SK-N-SH treated with all-trans-retinoic acid at 6 μM for 48 hours (cell line): ENCODE measurements at regions not wholly inside any gene's neighbourhood (a gene's known extent, or its start where the extent isn't known, plus 50 kb on each side); places are given as distances from the start of the nearest gene placed in this dataset.

Experiments
- ATAC-seq: fragments of 200-7000 bp; cut with Tn5 transposase; 3 replicates; pipeline ENCODE4 v1.9.1; 2020; ENCODE audit warnings: mild to moderate bottlenecking, moderate library complexity
- ARNTL ChIP-seq: fragments of 450-650 bp; formaldehyde crosslinking; IDR thresholded peaks from 2 replicates; pipeline ENCODE4 v1.5.0; 2020; ENCODE audit warnings: low read depth, mild to moderate bottlenecking, moderate library complexity, borderline replicate concordance
- BACH2 ChIP-seq: fragments of 250-450 bp; sonication (Bioruptor Pico); IDR thresholded peaks from 2 replicates; pipeline ENCODE4 v1.9.0; 2021; ENCODE audit warnings: mild to moderate bottlenecking, borderline replicate concordance
- CSDC2 ChIP-seq: fragments of 250-450 bp; sonication (Bioruptor Pico); IDR thresholded peaks from 2 replicates; pipeline ENCODE4 v1.5.0; 2020; ENCODE audit warnings: mild to moderate bottlenecking, moderate library complexity
- CSRNP3 ChIP-seq: fragments of 250-450 bp; sonication (Bioruptor Pico); IDR thresholded peaks from 2 replicates; pipeline ENCODE4 v1.5.1; 2021; ENCODE audit warnings: mild to moderate bottlenecking, moderate library complexity
- ESRRG ChIP-seq: fragments of 250-450 bp; sonication (Bioruptor Pico); IDR thresholded peaks from 2 replicates; pipeline ENCODE4 v1.6.1; 2021; ENCODE audit warnings: mild to moderate bottlenecking
- GLIS3 ChIP-seq: fragments of 250-450 bp; sonication (Bioruptor Pico); IDR thresholded peaks from 2 replicates; pipeline ENCODE4 v1.5.0; 2020; ENCODE audit warnings: mild to moderate bottlenecking, moderate library complexity
- ISL1 ChIP-seq: fragments of 250-450 bp; sonication (Bioruptor Pico); IDR thresholded peaks from 2 replicates; pipeline ENCODE4 v2.1.2; 2022; ENCODE audit warnings: mild to moderate bottlenecking, moderate library complexity
- OSR1 ChIP-seq: fragments of 250-450 bp; sonication (Bioruptor Pico); IDR thresholded peaks from 2 replicates; pipeline ENCODE4 v1.8.0; 2022; ENCODE audit warnings: moderate library complexity, mild to moderate bottlenecking, inconsistent platforms
- PATZ1 ChIP-seq: fragments of 250-450 bp; sonication (Bioruptor Pico); IDR thresholded peaks from 2 replicates; pipeline ENCODE4 v1.8.0; 2020; ENCODE audit warnings: mild to moderate bottlenecking, moderate library complexity, borderline replicate concordance
- PPARA ChIP-seq: fragments of 250-450 bp; sonication (Bioruptor Pico); IDR thresholded peaks from 2 replicates; pipeline ENCODE4 v1.5.0; 2020; ENCODE audit warnings: mild to moderate bottlenecking, borderline replicate concordance
- RARB ChIP-seq: fragments of 250-450 bp; sonication (Bioruptor Pico); IDR thresholded peaks from 2 replicates; pipeline ENCODE4 v1.8.0; 2021; ENCODE audit warnings: mild to moderate bottlenecking, moderate library complexity
- SNAI2 ChIP-seq: fragments of 250-450 bp; sonication (Bioruptor Pico); IDR thresholded peaks from 2 replicates; pipeline ENCODE4 v1.5.0; 2020; ENCODE audit warnings: mild to moderate bottlenecking, moderate library complexity
- TCF4 ChIP-seq: fragments of 250-450 bp; sonication (Bioruptor Pico); IDR thresholded peaks from 2 replicates; pipeline ENCODE4 v1.8.0; 2021; ENCODE audit warnings: mild to moderate bottlenecking, moderate library complexity, borderline replicate concordance
- TOX ChIP-seq: fragments of 250-450 bp; sonication (Bioruptor Pico); IDR thresholded peaks from 2 replicates; pipeline ENCODE4 v1.8.0; 2021; ENCODE audit warnings: mild to moderate bottlenecking, moderate library complexity, borderline replicate concordance
- ZC3H10 ChIP-seq: fragments of 250-450 bp; sonication (Bioruptor Pico); IDR thresholded peaks from 2 replicates; pipeline ENCODE4 v1.5.1; 2021; ENCODE audit warnings: mild to moderate bottlenecking, moderate library complexity
- ZFP3 ChIP-seq: fragments of 250-450 bp; sonication (Bioruptor Pico); IDR thresholded peaks from 2 replicates; pipeline ENCODE4 v1.5.0; 2020; ENCODE audit warnings: mild to moderate bottlenecking, moderate library complexity
- ZFP30 ChIP-seq: fragments of 450-650 bp; formaldehyde crosslinking; IDR thresholded peaks from 2 replicates; pipeline ENCODE4 v1.5.0; 2022; ENCODE audit warnings: mild to moderate bottlenecking, moderate library complexity
- ZNF565 ChIP-seq: fragments of 450-650 bp; formaldehyde crosslinking; conservative IDR thresholded peaks from 2 replicates; pipeline ENCODE4 v1.5.0; 2020; ENCODE audit warnings: low read depth, mild to moderate bottlenecking, moderate library complexity
- ZNF70 ChIP-seq: fragments of 450-650 bp; formaldehyde crosslinking; IDR thresholded peaks from 2 replicates; pipeline ENCODE4 v1.5.0; 2020; ENCODE audit warnings: mild to moderate bottlenecking, moderate library complexity
- ZNF8 ChIP-seq: fragments of 450-650 bp; formaldehyde crosslinking; IDR thresholded peaks from 2 replicates; pipeline ENCODE4 v1.5.0; 2020; ENCODE audit warnings: mild to moderate bottlenecking, moderate library complexity
- TF ChIP-seq, protein P1 (sequence below): fragments of 250-450 bp; sonication (Bioruptor Pico); IDR thresholded peaks from 2 replicates; pipeline ENCODE4 v1.8.0; 2021; ENCODE audit warnings: low read depth, mild to moderate bottlenecking, moderate library complexity, borderline replicate concordance
- TF ChIP-seq, protein P2 (sequence below): fragments of 250-450 bp; sonication (Bioruptor Pico); IDR thresholded peaks from 2 replicates; pipeline ENCODE4 v1.5.0; 2020; ENCODE audit warnings: mild to moderate bottlenecking, moderate library complexity
- TF ChIP-seq, protein P3 (sequence below): fragments of 250-450 bp; sonication (Bioruptor Pico); IDR thresholded peaks from 2 replicates; pipeline ENCODE4 v1.5.1; 2020; ENCODE audit warnings: low read depth, mild to moderate bottlenecking, moderate library complexity

DNA sequence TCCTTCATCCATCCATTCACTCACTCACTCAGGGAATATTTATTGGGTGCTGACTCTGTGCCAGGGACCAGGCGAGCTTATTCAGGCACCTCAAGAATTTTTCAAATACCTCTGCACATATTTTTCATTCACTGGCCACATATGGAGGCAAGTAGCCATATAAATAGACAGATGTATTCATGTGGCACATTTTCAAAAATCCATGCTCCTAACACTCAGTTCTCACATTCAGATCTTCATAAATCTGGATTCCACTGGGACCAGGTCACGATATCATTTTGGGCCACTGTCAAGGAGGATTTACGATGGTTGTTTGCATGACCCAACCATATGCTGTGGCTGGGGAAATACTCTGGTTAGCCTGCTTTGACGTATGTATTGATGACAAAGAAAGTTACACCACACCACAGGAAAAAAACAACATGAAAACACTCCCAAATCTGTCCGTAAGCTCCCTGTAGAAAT is 241.8 kb upstream of the LRTM1 start:
- peak; percentile 75 for ATAC-seq
- TF ChIP-seq ZFP3 (CRISPR knock-in tag) (no peak), ZNF8 (CRISPR knock-in tag) (no peak), ESRRG (CRISPR knock-in tag) (no peak), ISL1 (CRISPR knock-in tag) (peak; percentile 80), BACH2 (CRISPR knock-in tag) (no peak), SNAI2 (CRISPR knock-in tag) (no peak), ZNF565 (CRISPR knock-in tag) (no peak), CSRNP3 (CRISPR knock-in tag) (no peak), RARB (CRISPR knock-in tag) (0 out of 2 replicates have a peak, but pooled peaks have one; percentile 53), ZFP30 (CRISPR knock-in tag) (no peak), TCF4 (CRISPR knock-in tag) (no peak), ARNTL (CRISPR knock-in tag) (no peak), ZC3H10 (CRISPR knock-in tag) (peak; percentile 72), PATZ1 (CRISPR knock-in tag) (no peak), PPARA (CRISPR knock-in tag) (no peak), TOX (CRISPR knock-in tag) (peak; percentile 96), GLIS3 (no peak), ZNF70 (CRISPR knock-in tag) (no peak), CSDC2 (CRISPR knock-in tag) (no peak), OSR1 (no peak)
- TF ChIP-seq, protein P1, sequence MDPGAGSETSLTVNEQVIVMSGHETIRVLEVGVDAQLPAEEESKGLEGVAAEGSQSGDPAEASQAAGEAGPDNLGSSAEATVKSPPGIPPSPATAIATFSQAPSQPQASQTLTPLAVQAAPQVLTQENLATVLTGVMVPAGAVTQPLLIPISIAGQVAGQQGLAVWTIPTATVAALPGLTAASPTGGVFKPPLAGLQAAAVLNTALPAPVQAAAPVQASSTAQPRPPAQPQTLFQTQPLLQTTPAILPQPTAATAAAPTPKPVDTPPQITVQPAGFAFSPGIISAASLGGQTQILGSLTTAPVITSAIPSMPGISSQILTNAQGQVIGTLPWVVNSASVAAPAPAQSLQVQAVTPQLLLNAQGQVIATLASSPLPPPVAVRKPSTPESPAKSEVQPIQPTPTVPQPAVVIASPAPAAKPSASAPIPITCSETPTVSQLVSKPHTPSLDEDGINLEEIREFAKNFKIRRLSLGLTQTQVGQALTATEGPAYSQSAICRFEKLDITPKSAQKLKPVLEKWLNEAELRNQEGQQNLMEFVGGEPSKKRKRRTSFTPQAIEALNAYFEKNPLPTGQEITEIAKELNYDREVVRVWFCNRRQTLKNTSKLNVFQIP (CRISPR knock-in tag) = no peak
- TF ChIP-seq, protein P2, sequence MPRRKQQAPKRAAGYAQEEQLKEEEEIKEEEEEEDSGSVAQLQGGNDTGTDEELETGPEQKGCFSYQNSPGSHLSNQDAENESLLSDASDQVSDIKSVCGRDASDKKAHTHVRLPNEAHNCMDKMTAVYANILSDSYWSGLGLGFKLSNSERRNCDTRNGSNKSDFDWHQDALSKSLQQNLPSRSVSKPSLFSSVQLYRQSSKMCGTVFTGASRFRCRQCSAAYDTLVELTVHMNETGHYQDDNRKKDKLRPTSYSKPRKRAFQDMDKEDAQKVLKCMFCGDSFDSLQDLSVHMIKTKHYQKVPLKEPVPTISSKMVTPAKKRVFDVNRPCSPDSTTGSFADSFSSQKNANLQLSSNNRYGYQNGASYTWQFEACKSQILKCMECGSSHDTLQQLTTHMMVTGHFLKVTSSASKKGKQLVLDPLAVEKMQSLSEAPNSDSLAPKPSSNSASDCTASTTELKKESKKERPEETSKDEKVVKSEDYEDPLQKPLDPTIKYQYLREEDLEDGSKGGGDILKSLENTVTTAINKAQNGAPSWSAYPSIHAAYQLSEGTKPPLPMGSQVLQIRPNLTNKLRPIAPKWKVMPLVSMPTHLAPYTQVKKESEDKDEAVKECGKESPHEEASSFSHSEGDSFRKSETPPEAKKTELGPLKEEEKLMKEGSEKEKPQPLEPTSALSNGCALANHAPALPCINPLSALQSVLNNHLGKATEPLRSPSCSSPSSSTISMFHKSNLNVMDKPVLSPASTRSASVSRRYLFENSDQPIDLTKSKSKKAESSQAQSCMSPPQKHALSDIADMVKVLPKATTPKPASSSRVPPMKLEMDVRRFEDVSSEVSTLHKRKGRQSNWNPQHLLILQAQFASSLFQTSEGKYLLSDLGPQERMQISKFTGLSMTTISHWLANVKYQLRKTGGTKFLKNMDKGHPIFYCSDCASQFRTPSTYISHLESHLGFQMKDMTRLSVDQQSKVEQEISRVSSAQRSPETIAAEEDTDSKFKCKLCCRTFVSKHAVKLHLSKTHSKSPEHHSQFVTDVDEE (CRISPR knock-in tag) = no peak
- TF ChIP-seq, protein P3, sequence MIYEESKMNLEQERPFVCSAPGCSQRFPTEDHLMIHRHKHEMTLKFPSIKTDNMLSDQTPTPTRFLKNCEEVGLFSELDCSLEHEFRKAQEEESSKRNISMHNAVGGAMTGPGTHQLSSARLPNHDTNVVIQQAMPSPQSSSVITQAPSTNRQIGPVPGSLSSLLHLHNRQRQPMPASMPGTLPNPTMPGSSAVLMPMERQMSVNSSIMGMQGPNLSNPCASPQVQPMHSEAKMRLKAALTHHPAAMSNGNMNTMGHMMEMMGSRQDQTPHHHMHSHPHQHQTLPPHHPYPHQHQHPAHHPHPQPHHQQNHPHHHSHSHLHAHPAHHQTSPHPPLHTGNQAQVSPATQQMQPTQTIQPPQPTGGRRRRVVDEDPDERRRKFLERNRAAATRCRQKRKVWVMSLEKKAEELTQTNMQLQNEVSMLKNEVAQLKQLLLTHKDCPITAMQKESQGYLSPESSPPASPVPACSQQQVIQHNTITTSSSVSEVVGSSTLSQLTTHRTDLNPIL (CRISPR knock-in tag) = peak; percentile 48; the same call in 1 of the 2 replicates

GRCh38 chr3:55169161-55169560 is 241.3 kb upstream of the LRTM1 start:
- no peak; the same call in 2 of the 3 replicates for ATAC-seq
- no peak for TF ChIP-seq PPARA (CRISPR knock-in tag)
- TF ChIP-seq GLIS3 = no peak
- no peak for TF ChIP-seq ZNF70 (CRISPR knock-in tag)
- TF ChIP-seq CSRNP3 (CRISPR knock-in tag) = no peak
- TF ChIP-seq ZNF8 (CRISPR knock-in tag) = no peak
- no peak for TF ChIP-seq ARNTL (CRISPR knock-in tag)
- TF ChIP-seq ZC3H10 (CRISPR knock-in tag) = no peak
- TF ChIP-seq ZFP3 (CRISPR knock-in tag) = no peak
- no peak for TF ChIP-seq ISL1 (CRISPR knock-in tag)
- TF ChIP-seq ZNF565 (CRISPR knock-in tag) = no peak
- TF ChIP-seq, protein P3 (CRISPR knock-in tag) = no peak
- TF ChIP-seq TCF4 (CRISPR knock-in tag) = no peak
- TF ChIP-seq, protein P2 (CRISPR knock-in tag) = no peak
- no peak for TF ChIP-seq TOX (CRISPR knock-in tag)
- TF ChIP-seq CSDC2 (CRISPR knock-in tag) = no peak; the same call in 1 of the 2 replicates
- no peak for TF ChIP-seq OSR1
